Body of pancreas (tissue), 4 donors: ENCODE measurements at regions not wholly inside any gene's neighbourhood (a gene's known extent, or its start where the extent isn't known, plus 50 kb on each side); places are given as distances from the start of the nearest gene placed in this dataset.

Experiments
- CTCF ChIP-seq, 7 experiments: fragments of 450-650 bp in 4 of 7; fragments of 200-600 bp in 3 of 7; sonication (generic) in 3 of 7; IDR thresholded peaks; one replicate each; pipeline ENCODE4 v1.5.1; 2016 to 2019; ENCODE audit warnings: antibody characterized with exemption in 7 of 7
- POLR2A ChIP-seq, 3 donors: fragments of 450-650 bp; IDR thresholded peaks; one replicate each; pipeline ENCODE4 v1.6.1; 2016; ENCODE audit warnings: antibody characterized with exemption in 3 of 3, mild to moderate bottlenecking in 2 of 3

- TF ChIP-seq CTCF (IDR thresholded peaks at IDR 0.05): no peak
- TF ChIP-seq POLR2A (IDR thresholded peaks at IDR 0.05): no peak
These were observed 91.4 kb downstream of the GPR85 start for GRCh38 chr7:112995059-112995824.
